Prostate gland (tissue), 2 donors: ENCODE measurements at regions not wholly inside any gene's neighbourhood (a gene's known extent, or its start where the extent isn't known, plus 50 kb on each side); places are given as distances from the start of the nearest gene placed in this dataset.

Experiments used
- DNase-seq: peaks from one replicate; pipeline ENCODE4 v3.0.0-alpha.2; 2019; ENCODE audit warnings: low spot score
- H3K27ac ChIP-seq, 2 donors: fragments of 200-600 bp; sonication (generic); 2 replicates each; pipeline ENCODE4 v1.5.1; 2017 to 2019
- H3K27me3 ChIP-seq: fragments of 200-600 bp; sonication (generic); replicated peaks from 2 replicates; pipeline ENCODE4 v1.5.1; 2019; ENCODE audit not compliant: insufficient read depth
- H3K36me3 ChIP-seq, 2 donors: fragments of 200-600 bp; sonication (generic); 1 replicate in 1 of 2; 2 replicates in 1 of 2; pipeline versions ENCODE4 v1.5.1 to v1.8.1; 2017 to 2019
- H3K4me1 ChIP-seq: fragments of 200-600 bp; sonication (generic); replicated peaks from 2 replicates; pipeline ENCODE4 v1.5.1; 2019
- H3K4me3 ChIP-seq, 2 donors: fragments of 200-600 bp; sonication (generic); 2 replicates each; pipeline ENCODE4 v1.5.1; 2017 to 2019
- H3K9me3 ChIP-seq: fragments of 200-600 bp; sonication (generic); 2 replicates; pipeline ENCODE4 v1.5.1; 2017
- POLR2A ChIP-seq: fragments of 450-650 bp; IDR thresholded peaks from one replicate; pipeline ENCODE4 v1.6.1; 2016; ENCODE audit warnings: antibody characterized with exemption, mild to moderate bottlenecking
- POLR2AphosphoS5 ChIP-seq: sonication (generic); formaldehyde crosslinking; IDR thresholded peaks from one replicate; pipeline ENCODE4 v1.6.1; 2017; ENCODE audit warnings: antibody characterized with exemption
- WGBS: methylation state at CpG from one replicate; pipeline ENCODE4 v1.1.5; 2018; 5-methylcytosine and 5-hydroxymethylcytosine counted together
- intact Hi-C: fragments of 100-400 bp; cut with DNase I; formaldehyde crosslinking; loops from one replicate; pipeline ENCODE4 v1.14.2; 2022
- TF ChIP-seq, protein P1 (sequence below), 4 experiments: fragments of 200-600 bp in 2 of 4; fragments of 450-650 bp in 2 of 4; sonication (generic) in 2 of 4; IDR thresholded peaks; 1 replicate in 3 of 4; 2 replicates in 1 of 4; pipeline ENCODE4 v1.5.1; 2016 to 2019; ENCODE audit warnings: antibody characterized with exemption in 4 of 4, mild to moderate bottlenecking in 2 of 4, moderate library complexity in 2 of 4

DNA sequence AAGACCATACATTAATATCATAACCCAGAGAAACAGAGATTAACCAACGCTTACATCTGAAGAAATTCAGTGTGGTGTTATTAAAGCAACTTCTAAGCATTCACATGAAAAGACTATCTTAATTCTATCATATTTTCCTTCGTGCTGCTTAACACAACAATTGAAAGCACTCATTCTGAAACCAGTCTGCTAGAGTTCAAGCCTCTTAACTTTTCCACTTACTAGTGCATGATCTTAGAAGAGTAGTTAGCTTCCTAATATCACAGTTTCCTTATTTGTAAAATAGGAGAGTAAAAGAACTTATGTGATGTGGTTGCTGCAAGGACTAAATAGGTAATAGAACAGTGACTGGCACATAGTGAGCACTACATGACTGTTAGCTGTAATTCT is 379.3 kb downstream of the TRIM36 start:
- Histone ChIP-seq H3K27me3 (no peaks in the 10 kb centered on the region), H3K27ac (no peak overlapping the region), H3K9me3 (no peaks in the 10 kb centered on the region), H3K36me3 (no peaks in the 10 kb centered on the region), H3K4me1 (no peaks in the 10 kb centered on the region), H3K4me3 (no peak overlapping the region)
- DNase-seq = no peak
- WGBS = 84% methylated on average over 2 of the region's 2 CpGs
- TF ChIP-seq POLR2A = no peak
- TF ChIP-seq, protein P1, sequence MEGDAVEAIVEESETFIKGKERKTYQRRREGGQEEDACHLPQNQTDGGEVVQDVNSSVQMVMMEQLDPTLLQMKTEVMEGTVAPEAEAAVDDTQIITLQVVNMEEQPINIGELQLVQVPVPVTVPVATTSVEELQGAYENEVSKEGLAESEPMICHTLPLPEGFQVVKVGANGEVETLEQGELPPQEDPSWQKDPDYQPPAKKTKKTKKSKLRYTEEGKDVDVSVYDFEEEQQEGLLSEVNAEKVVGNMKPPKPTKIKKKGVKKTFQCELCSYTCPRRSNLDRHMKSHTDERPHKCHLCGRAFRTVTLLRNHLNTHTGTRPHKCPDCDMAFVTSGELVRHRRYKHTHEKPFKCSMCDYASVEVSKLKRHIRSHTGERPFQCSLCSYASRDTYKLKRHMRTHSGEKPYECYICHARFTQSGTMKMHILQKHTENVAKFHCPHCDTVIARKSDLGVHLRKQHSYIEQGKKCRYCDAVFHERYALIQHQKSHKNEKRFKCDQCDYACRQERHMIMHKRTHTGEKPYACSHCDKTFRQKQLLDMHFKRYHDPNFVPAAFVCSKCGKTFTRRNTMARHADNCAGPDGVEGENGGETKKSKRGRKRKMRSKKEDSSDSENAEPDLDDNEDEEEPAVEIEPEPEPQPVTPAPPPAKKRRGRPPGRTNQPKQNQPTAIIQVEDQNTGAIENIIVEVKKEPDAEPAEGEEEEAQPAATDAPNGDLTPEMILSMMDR (IDR thresholded peaks at IDR 0.05) = no peak
- TF ChIP-seq POLR2AphosphoS5 = no peak
- intact Hi-C loops = no loop called here

DNA sequence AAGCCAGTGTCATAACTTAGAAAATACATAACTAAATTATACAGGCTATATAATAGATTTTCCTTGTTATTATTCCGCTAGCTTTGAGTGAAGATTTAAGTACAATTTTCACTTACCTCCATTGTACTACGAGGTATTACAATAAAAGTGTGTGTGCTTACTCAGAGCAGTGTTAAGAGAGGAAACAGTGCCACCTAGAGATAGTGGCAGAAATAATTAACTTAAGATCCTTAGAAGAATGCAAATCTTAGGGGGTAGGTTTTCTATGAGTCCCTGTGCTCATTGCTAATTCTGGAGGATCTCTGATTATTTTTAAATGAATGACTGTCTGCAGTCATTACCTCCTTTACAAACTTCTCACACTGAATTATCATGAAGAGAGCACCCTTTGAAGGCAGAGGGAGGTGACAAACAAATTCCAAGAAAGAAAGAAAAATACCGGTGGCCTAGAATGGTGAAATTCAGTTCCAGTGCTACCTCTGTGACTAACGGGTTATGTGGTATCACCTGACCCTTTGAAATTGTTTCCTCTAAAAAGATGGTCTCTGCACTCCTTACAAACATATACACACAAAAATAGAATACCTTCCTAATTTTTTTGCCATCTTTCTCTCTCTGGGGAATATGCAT is 379.8 kb downstream of the TRIM36 start:
- intact Hi-C loops = no loop called here
- 40% methylated on average over 4 of the region's 4 CpGs for WGBS
- Histone ChIP-seq H3K4me1 (no peaks in the 10 kb centered on the region), H3K4me3 (no peak overlapping the region), H3K9me3 (no peaks in the 10 kb centered on the region), H3K27me3 (no peaks in the 10 kb centered on the region), H3K36me3 (no peaks in the 10 kb centered on the region), H3K27ac (no peak overlapping the region)
- no peak for TF ChIP-seq POLR2A
- TF ChIP-seq POLR2AphosphoS5 = no peak
- TF ChIP-seq, protein P1 (IDR thresholded peaks at IDR 0.05) = peak in 3 of 4 experiments; percentile 38 to 52 (median 47)
- no peak for DNase-seq

DNA sequence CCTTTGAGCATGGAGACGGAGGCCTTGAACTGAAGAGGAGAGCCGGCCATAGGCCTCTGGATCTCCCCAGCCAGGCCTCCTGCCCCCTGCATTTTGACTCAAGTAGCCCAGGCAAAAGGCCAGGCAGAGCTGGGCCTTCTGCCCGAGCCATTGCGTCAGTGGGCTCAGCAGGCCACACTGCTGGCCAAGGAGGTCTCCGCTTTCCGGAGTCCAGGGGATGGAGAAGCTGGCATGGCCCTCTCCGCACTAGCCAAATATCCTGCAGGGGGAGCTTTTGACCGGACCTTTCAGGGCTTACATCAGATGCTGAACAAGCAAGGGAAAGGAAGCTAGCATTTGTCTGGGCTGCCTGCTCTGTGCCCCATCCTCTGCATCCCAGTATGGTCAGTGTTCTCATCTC is 386.8 kb downstream of the TRIM36 start:
- TF ChIP-seq POLR2AphosphoS5 = no peak
- TF ChIP-seq, protein P1 (IDR thresholded peaks at IDR 0.05) = no peak
- no peak for TF ChIP-seq POLR2A
- H3K9me3 ChIP-seq = no peaks in the 10 kb centered on the region
- intact Hi-C loops = no loop called here
- no peak overlapping the region for H3K27ac ChIP-seq
- no peaks in the 10 kb centered on the region for H3K36me3 ChIP-seq
- DNase-seq = no peak
- no peaks in the 10 kb centered on the region for H3K4me1 ChIP-seq
- no peaks in the 10 kb centered on the region for H3K27me3 ChIP-seq
- WGBS = 77% methylated on average over 8 of the region's 8 CpGs
- H3K4me3 ChIP-seq = no peak overlapping the region

DNA sequence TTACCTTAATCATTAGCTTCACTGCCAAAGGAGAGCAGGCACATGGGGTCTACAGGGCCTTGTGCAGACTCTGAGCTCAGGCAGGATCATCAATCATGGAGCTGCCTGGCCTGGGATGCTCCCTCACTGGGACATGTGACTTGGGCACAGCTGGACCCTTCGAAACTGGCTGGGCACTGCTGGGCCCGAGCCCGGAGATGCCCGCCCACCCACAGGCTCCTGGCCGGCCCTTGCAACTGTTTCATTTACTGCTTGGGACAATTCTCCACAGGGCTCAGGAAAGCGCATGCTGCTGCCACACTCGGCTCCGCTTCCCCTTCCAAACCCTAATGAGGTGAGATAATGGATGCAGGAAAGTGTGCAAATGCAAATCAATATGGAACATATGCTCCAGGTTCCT is 387.5 kb downstream of the TRIM36 start:
- Histone ChIP-seq H3K9me3 (no peaks in the 10 kb centered on the region), H3K27me3 (no peaks in the 10 kb centered on the region), H3K4me3 (no peak overlapping the region), H3K27ac (no peak overlapping the region), H3K36me3 (no peaks in the 10 kb centered on the region), H3K4me1 (no peaks in the 10 kb centered on the region)
- TF ChIP-seq POLR2A = no peak
- TF ChIP-seq, protein P1 (IDR thresholded peaks at IDR 0.05) = no peak
- no peak for TF ChIP-seq POLR2AphosphoS5
- no peak for DNase-seq
- WGBS = 84% methylated on average over 8 of the region's 8 CpGs
- intact Hi-C loops = no loop called here

DNA sequence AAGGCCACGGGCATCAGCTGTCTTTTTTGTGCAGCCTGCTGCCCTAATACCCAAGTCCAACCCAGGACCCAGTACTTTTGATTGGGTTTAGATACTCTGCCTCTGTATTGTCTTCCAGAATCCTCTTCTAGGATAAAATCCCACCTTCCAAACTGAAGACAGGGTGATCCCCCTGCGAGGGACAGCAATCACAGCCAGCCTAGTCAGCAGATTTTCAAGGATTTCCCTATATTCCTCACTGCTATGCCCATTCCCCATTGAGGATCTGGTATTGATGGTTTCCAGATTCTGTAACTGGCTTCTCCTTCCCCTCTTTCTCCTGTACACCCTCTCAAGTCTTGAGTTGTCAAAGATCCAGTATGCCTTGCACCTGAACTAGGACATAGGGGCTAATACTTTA is 389.4 kb downstream of the TRIM36 start:
- intact Hi-C loops = no loop called here
- DNase-seq = no peak
- Histone ChIP-seq H3K36me3 (no peaks in the 10 kb centered on the region), H3K27ac (no peak overlapping the region), H3K4me1 (no peaks in the 10 kb centered on the region), H3K4me3 (no peak overlapping the region), H3K27me3 (no peaks in the 10 kb centered on the region), H3K9me3 (no peaks in the 10 kb centered on the region)
- WGBS = 86% methylated on average over 2 of the region's 2 CpGs
- TF ChIP-seq POLR2AphosphoS5 (no peak), POLR2A (no peak)
- TF ChIP-seq, protein P1 (IDR thresholded peaks at IDR 0.05) = no peak
